H9 (cell line): ENCODE measurements at regions not wholly inside any gene's neighbourhood (a gene's known extent, or its start where the extent isn't known, plus 50 kb on each side); places are given as distances from the start of the nearest gene placed in this dataset.

Source experiments
- DNase-seq: peaks from one replicate; pipeline ENCODE4 v3.0.0-alpha.2; 2017
- H2AFZ ChIP-seq: one replicate; pipeline ENCODE4 v1.6.1; 2013; ENCODE audit warnings: mild to moderate bottlenecking, low read length, control low read depth, moderate library complexity
- H2AK5ac ChIP-seq: 2 replicates; pipeline ENCODE4 v1.6.1; 2013; ENCODE audit warnings: low read length, control low read depth, mixed read lengths; ENCODE audit not compliant: insufficient read length
- H2BK120ac ChIP-seq: one replicate; pipeline ENCODE4 v1.6.1; 2013; ENCODE audit warnings: low read depth, mild to moderate bottlenecking, low read length, control low read depth, inconsistent platforms; ENCODE audit not compliant: poor library complexity, severe bottlenecking
- H2BK12ac ChIP-seq: 2 replicates; pipeline ENCODE4 v1.6.1; 2013; ENCODE audit warnings: low read length, control low read depth, mixed read lengths, low read depth; ENCODE audit not compliant: insufficient read length
- H2BK15ac ChIP-seq: 2 replicates; pipeline ENCODE4 v1.6.1; 2013; ENCODE audit warnings: low read depth, low read length, control low read depth
- H2BK20ac ChIP-seq: one replicate; pipeline ENCODE4 v1.6.1; 2013; ENCODE audit warnings: low read depth, mild to moderate bottlenecking, low read length, control low read depth, inconsistent platforms; ENCODE audit not compliant: poor library complexity, severe bottlenecking
- H2BK5ac ChIP-seq: 2 replicates; pipeline ENCODE4 v1.6.1; 2013; ENCODE audit warnings: low read length, control low read depth, mixed read lengths; ENCODE audit not compliant: insufficient read length
- H3K14ac ChIP-seq: 2 replicates; pipeline ENCODE4 v1.6.1; 2013; ENCODE audit warnings: low read length, control low read depth; ENCODE audit not compliant: insufficient read depth
- H3K18ac ChIP-seq: 2 replicates; pipeline ENCODE4 v1.6.1; 2013; ENCODE audit warnings: low read depth, mild to moderate bottlenecking, mixed read lengths, low read length, control low read depth; ENCODE audit not compliant: insufficient read length
- H3K23ac ChIP-seq: 2 replicates; pipeline ENCODE4 v1.6.1; 2013; ENCODE audit warnings: low read length, control low read depth, mixed read lengths, low read depth; ENCODE audit not compliant: insufficient read length
- H3K23me2 ChIP-seq: 2 replicates; pipeline ENCODE4 v1.6.1; 2013; ENCODE audit warnings: low read depth, mild to moderate bottlenecking, mixed read lengths, low read length, control low read depth; ENCODE audit not compliant: insufficient read length, poor library complexity, severe bottlenecking
- H3K27ac ChIP-seq: 2 replicates; pipeline ENCODE4 v1.5.1; 2013; ENCODE audit warnings: low read length, control low read depth, mixed read lengths, low read depth; ENCODE audit not compliant: insufficient read length
- H3K27me3 ChIP-seq: 2 replicates; pipeline ENCODE4 v1.6.1; 2013; ENCODE audit warnings: low read length, control low read depth, inconsistent platforms; ENCODE audit not compliant: insufficient read depth
- H3K4ac ChIP-seq: 2 replicates; pipeline ENCODE4 v1.6.1; 2013; ENCODE audit warnings: low read depth, mild to moderate bottlenecking, control low read depth, inconsistent platforms, low read length, moderate library complexity
- H3K4me1 ChIP-seq: 2 replicates; pipeline ENCODE4 v1.6.1; 2013; ENCODE audit warnings: low read length, control low read depth, inconsistent platforms; ENCODE audit not compliant: insufficient read depth
- H3K4me2 ChIP-seq: 2 replicates; pipeline ENCODE4 v1.6.1; 2013; ENCODE audit warnings: low read length, control low read depth, mixed read lengths; ENCODE audit not compliant: insufficient read length, insufficient read depth
- H3K56ac ChIP-seq: 2 replicates; pipeline ENCODE4 v1.6.1; 2013; ENCODE audit warnings: low read depth, mild to moderate bottlenecking, mixed read lengths, low read length, control low read depth; ENCODE audit not compliant: insufficient read length
- H3K79me1 ChIP-seq: 2 replicates; pipeline ENCODE4 v1.6.1; 2013; ENCODE audit warnings: low read depth, mild to moderate bottlenecking, moderate library complexity, low read length, control low read depth, inconsistent platforms; ENCODE audit not compliant: insufficient read depth, poor library complexity, severe bottlenecking
- H3K79me2 ChIP-seq: 2 replicates; pipeline ENCODE4 v1.6.1; 2013; ENCODE audit warnings: low read length, control low read depth, inconsistent platforms; ENCODE audit not compliant: insufficient read depth
- H3K9ac ChIP-seq: 2 replicates; pipeline ENCODE4 v1.6.1; 2013; ENCODE audit warnings: low read length, control low read depth, mixed read lengths; ENCODE audit not compliant: insufficient read length; ENCODE audit errors: extremely low read depth
- H3K9me3 ChIP-seq: one replicate; pipeline ENCODE4 v1.6.1; 2013; ENCODE audit warnings: low read depth, low read length, inconsistent platforms; ENCODE audit not compliant: control insufficient read depth
- H3T11ph ChIP-seq: one replicate; pipeline ENCODE4 v1.6.1; 2013; ENCODE audit warnings: mild to moderate bottlenecking, low read length, control low read depth, inconsistent platforms
- H4K20me1 ChIP-seq: one replicate; pipeline ENCODE4 v1.6.1; 2013; ENCODE audit not compliant: control insufficient read depth, insufficient read length, insufficient read depth
- H4K5ac ChIP-seq: 2 replicates; pipeline ENCODE4 v1.6.1; 2013; ENCODE audit warnings: low read depth, mild to moderate bottlenecking, mixed read lengths, low read length, control low read depth; ENCODE audit not compliant: insufficient read length
- H4K8ac ChIP-seq: replicated peaks from 2 replicates; pipeline ENCODE4 v1.6.1; 2013; ENCODE audit warnings: low read length, control low read depth, mixed read lengths, low read depth; ENCODE audit not compliant: insufficient read length
- H4K91ac ChIP-seq: 2 replicates; pipeline ENCODE4 v1.6.1; 2013; ENCODE audit warnings: low read depth, mild to moderate bottlenecking, moderate library complexity, mixed read lengths, low read length, control low read depth; ENCODE audit not compliant: insufficient read length
- H3K27ac Mint-ChIP-seq, 3 experiments: 2 replicates in 2 of 3; 3 replicates in 1 of 3; pipeline ENCODE4 v1.8.0; 2020 to 2021; ENCODE audit warnings: mixed read lengths in 3 of 3, mild to moderate bottlenecking in 1 of 3, moderate library complexity in 1 of 3
- H3K27me3 Mint-ChIP-seq: 2 replicates; pipeline ENCODE4 v1.8.0; 2021; ENCODE audit warnings: low read depth, mild to moderate bottlenecking, moderate library complexity, mixed read lengths
- H3K36me3 Mint-ChIP-seq, 3 experiments: 2 replicates in 2 of 3; 3 replicates in 1 of 3; pipeline ENCODE4 v1.8.0; 2020 to 2021; ENCODE audit warnings: low read depth in 3 of 3, mixed read lengths in 3 of 3; ENCODE audit not compliant: insufficient read depth in 1 of 3
- H3K4me1 Mint-ChIP-seq, 2 experiments: 2 replicates each; pipeline ENCODE4 v1.8.0; 2020; ENCODE audit warnings: mixed read lengths in 2 of 2
- H3K4me3 Mint-ChIP-seq, 2 experiments: 2 replicates in 1 of 2; 3 replicates in 1 of 2; pipeline ENCODE4 v1.8.0; 2020 to 2021; ENCODE audit warnings: mild to moderate bottlenecking in 2 of 2, mixed read lengths in 2 of 2, moderate library complexity in 1 of 2
- H3K9me3 Mint-ChIP-seq, 2 experiments: 2 replicates in 1 of 2; 3 replicates in 1 of 2; pipeline ENCODE4 v1.8.0; 2020; ENCODE audit warnings: mild to moderate bottlenecking in 2 of 2, mixed read lengths in 2 of 2, moderate library complexity in 1 of 2
- WGBS: extraction: QIAGEN DNeasy Blood & Tissue Kit; methylation state at CpG from one replicate; pipeline ENCODE4 v1.1.7; 2013; ENCODE audit warnings: missing lambda C conversion rate, low lambda C conversion rate, mixed read lengths; ENCODE audit not compliant: insufficient read length; ENCODE audit errors: extremely low coverage; 5-methylcytosine and 5-hydroxymethylcytosine counted together
- TF ChIP-seq, protein P1 (sequence below): fragments of 200-600 bp; sonication (generic); conservative IDR thresholded peaks from 3 replicates; pipeline ENCODE4 v1.8.0; 2021; ENCODE audit warnings: antibody characterized with exemption, mild to moderate bottlenecking

- Histone ChIP-seq H4K8ac (no peak overlapping the region), H3K9ac (no peak overlapping the region), H2BK20ac (no peak overlapping the region), H3K27me3 (no peaks in the 10 kb centered on the region), H2AFZ (no peak overlapping the region), H3K18ac (no peak overlapping the region), H3K9me3 (no peaks in the 10 kb centered on the region), H3K23ac (no peak overlapping the region), H3K4me2 (no peak overlapping the region), H2AK5ac (no peak overlapping the region), H3K27ac (no peak overlapping the region), H3K23me2 (no peaks in the 10 kb centered on the region), H3K56ac (no peak overlapping the region), H3K4me1 (no peaks in the 10 kb centered on the region), H3K14ac (no peak overlapping the region), H4K20me1 (no peaks in the 10 kb centered on the region), H3K79me2 (no peaks in the 10 kb centered on the region), H3T11ph (no peak overlapping the region), H2BK15ac (no peak overlapping the region), H3K79me1 (no peaks in the 10 kb centered on the region), H2BK5ac (no peak overlapping the region), H2BK12ac (no peak overlapping the region), H4K5ac (no peak overlapping the region), H3K4ac (no peak overlapping the region), H2BK120ac (no peak overlapping the region), H4K91ac (no peak overlapping the region)
- Mint-ChIP-seq H3K27me3 (no peaks in the 10 kb centered on the region), H3K27ac (no peak overlapping the region), H3K4me3 (no peak overlapping the region), H3K9me3 (peaks cover 0 to under 1% of the 10 kb centered on the region in 2 experiments; a peak in 1 of 5 replicates), H3K36me3 (no peaks in the 10 kb centered on the region), H3K4me1 (peaks cover 33 to 37% of the 10 kb centered on the region in 2 experiments)
- WGBS = no CpG with 5 or more reads among the region's 4 CpGs
- TF ChIP-seq, protein P1, sequence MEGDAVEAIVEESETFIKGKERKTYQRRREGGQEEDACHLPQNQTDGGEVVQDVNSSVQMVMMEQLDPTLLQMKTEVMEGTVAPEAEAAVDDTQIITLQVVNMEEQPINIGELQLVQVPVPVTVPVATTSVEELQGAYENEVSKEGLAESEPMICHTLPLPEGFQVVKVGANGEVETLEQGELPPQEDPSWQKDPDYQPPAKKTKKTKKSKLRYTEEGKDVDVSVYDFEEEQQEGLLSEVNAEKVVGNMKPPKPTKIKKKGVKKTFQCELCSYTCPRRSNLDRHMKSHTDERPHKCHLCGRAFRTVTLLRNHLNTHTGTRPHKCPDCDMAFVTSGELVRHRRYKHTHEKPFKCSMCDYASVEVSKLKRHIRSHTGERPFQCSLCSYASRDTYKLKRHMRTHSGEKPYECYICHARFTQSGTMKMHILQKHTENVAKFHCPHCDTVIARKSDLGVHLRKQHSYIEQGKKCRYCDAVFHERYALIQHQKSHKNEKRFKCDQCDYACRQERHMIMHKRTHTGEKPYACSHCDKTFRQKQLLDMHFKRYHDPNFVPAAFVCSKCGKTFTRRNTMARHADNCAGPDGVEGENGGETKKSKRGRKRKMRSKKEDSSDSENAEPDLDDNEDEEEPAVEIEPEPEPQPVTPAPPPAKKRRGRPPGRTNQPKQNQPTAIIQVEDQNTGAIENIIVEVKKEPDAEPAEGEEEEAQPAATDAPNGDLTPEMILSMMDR = no peak
- DNase-seq = no peak
Measured at GRCh38 chr6:77341058-77341986, 122.0 kb downstream of the HTR1B start.
